Gastroesophageal sphincter (tissue), 4 donors: ENCODE measurements at regions not wholly inside any gene's neighbourhood (a gene's known extent, or its start where the extent isn't known, plus 50 kb on each side); places are given as distances from the start of the nearest gene placed in this dataset.
A peak's percentile ranks its signal among the peaks of the same experiment; 100 is the strongest.

Experiments
- ATAC-seq: fragments of 150-250 bp; one replicate; pipeline ENCODE4 v1.9.1; 2016; ENCODE audit warnings: mild to moderate bottlenecking, moderate library complexity
- H3K27ac ChIP-seq, 4 donors: fragments of 200-600 bp; sonication (generic) in 3 of 4; 1 replicate in 3 of 4; 2 replicates in 1 of 4; pipeline ENCODE4 v1.5.1; 2016 to 2019
- H3K27me3 ChIP-seq: fragments of 200-600 bp; sonication (generic); one replicate; pipeline ENCODE4 v1.5.1; 2019
- H3K36me3 ChIP-seq, 2 donors: fragments of 200-600 bp; sonication (generic); one replicate each; pipeline ENCODE4 v1.5.1; 2019; ENCODE audit warnings: control low read depth in 1 of 2
- H3K4me1 ChIP-seq, 3 donors: fragments of 200-600 bp; sonication (generic); 1 replicate in 2 of 3; 2 replicates in 1 of 3; pipeline ENCODE4 v1.5.1; 2016 to 2019; ENCODE audit warnings: control low read depth in 2 of 3
- H3K4me3 ChIP-seq, 2 donors: fragments of 200-600 bp; sonication (generic); one replicate each; pipeline ENCODE4 v1.5.1; 2019; ENCODE audit warnings: mild to moderate bottlenecking in 1 of 2, moderate library complexity in 1 of 2
- H3K9me3 ChIP-seq, 3 donors: fragments of 200-600 bp; sonication (generic); one replicate each; pipeline ENCODE4 v1.5.1; 2017 to 2019; ENCODE audit warnings: control low read depth in 2 of 3
- CTCF ChIP-seq, 4 experiments: fragments of 200-600 bp in 2 of 4; fragments of 450-650 bp in 2 of 4; sonication (generic) in 1 of 4; IDR thresholded peaks; one replicate each; pipeline ENCODE4 v1.5.1; 2017 to 2019; ENCODE audit warnings: antibody characterized with exemption in 4 of 4, mild to moderate bottlenecking in 2 of 4, moderate library complexity in 2 of 4
- EP300 ChIP-seq: sonication (generic); formaldehyde crosslinking; IDR thresholded peaks from one replicate; pipeline ENCODE4 v1.6.1; 2017; ENCODE audit warnings: antibody characterized with exemption, mild to moderate bottlenecking
- POLR2A ChIP-seq, 2 donors: fragments of 450-650 bp; IDR thresholded peaks; one replicate each; pipeline ENCODE4 v1.6.1; 2017; ENCODE audit warnings: antibody characterized with exemption in 2 of 2, mild to moderate bottlenecking in 2 of 2, moderate library complexity in 1 of 2
- POLR2AphosphoS5 ChIP-seq: sonication (generic); formaldehyde crosslinking; IDR thresholded peaks from one replicate; pipeline ENCODE4 v1.6.1; 2017; ENCODE audit warnings: antibody characterized with exemption
- WGBS, 2 donors: methylation state at CpG; one replicate each; pipeline ENCODE4 v1.1.5; 2018; ENCODE audit warnings: low coverage in 1 of 2; 5-methylcytosine and 5-hydroxymethylcytosine counted together

DNA sequence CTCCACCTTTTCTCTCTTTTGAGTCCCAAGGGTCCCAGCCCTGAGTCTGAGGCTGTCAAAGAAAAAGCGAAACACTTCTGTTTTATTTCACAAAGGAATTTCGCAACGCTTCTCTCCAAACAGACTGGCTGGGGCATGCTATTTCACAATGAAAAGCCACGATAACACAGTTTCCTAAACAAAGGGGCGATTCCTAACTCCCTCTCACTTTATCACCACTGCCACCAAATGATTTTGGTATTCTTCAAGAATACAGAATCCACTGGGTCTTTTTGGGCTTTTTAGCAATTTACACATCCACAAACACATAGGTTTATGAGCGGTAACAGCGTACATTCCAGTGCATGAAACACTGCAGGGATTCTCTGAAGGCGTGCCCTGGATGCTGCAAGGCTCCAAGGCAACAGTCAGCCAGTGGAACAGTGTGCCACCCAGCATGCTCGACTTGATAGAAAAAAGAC, 161.2 kb downstream of the DAD1 start:
- no peaks in the 10 kb centered on the region for H3K27me3 ChIP-seq
- peak; percentile 90 for ATAC-seq
- H3K4me1 ChIP-seq = peaks cover 22 to 46% (median 25%) of the 10 kb centered on the region in 3 donors
- H3K36me3 ChIP-seq = no peaks in the 10 kb centered on the region
- peak overlapping the region in 3 of 4 donors; percentile 7 to 64 (median 42) for H3K27ac ChIP-seq
- no peak overlapping the region for H3K4me3 ChIP-seq
- TF ChIP-seq POLR2AphosphoS5 (peak; percentile 87), POLR2A (IDR thresholded peaks at IDR 0.05) (no peak)
- 9 to 38% methylated on average over 8 to 9 of the region's 9 CpGs for WGBS, 2 donors
- H3K9me3 ChIP-seq = no peaks in the 10 kb centered on the region

GRCh38 chr14:22426711-22427110, 162.3 kb downstream of the DAD1 start:
- no peaks in the 10 kb centered on the region for H3K36me3 ChIP-seq
- no peak for ATAC-seq
- TF ChIP-seq CTCF (IDR thresholded peaks at IDR 0.05) (no peak), POLR2AphosphoS5 (no peak), EP300 (no peak), POLR2A (IDR thresholded peaks at IDR 0.05) (no peak)
- 75 to 93% methylated on average over 5 to 7 of the region's 7 CpGs for WGBS, 2 donors
- peaks cover 14 to 35% (median 19%) of the 10 kb centered on the region in 3 donors for H3K4me1 ChIP-seq
- no peak overlapping the region for H3K4me3 ChIP-seq
- H3K27ac ChIP-seq = no peak overlapping the region
- no peaks in the 10 kb centered on the region for H3K27me3 ChIP-seq
- H3K9me3 ChIP-seq = no peaks in the 10 kb centered on the region

- Histone ChIP-seq H3K4me3 (no peak overlapping the region), H3K4me1 (peaks cover 14 to 25% (median 19%) of the 10 kb centered on the region in 3 donors), H3K36me3 (no peaks in the 10 kb centered on the region), H3K9me3 (no peaks in the 10 kb centered on the region), H3K27me3 (no peaks in the 10 kb centered on the region), H3K27ac (no peak overlapping the region)
- TF ChIP-seq POLR2A (IDR thresholded peaks at IDR 0.05) (no peak), EP300 (no peak), CTCF (IDR thresholded peaks at IDR 0.05) (no peak), POLR2AphosphoS5 (no peak)
- 61 to 67% methylated on average over 4 of the region's 4 CpGs for WGBS, 2 donors
- no peak for ATAC-seq
These were observed 165.1 kb downstream of the DAD1 start for GRCh38 chr14:22423958-22424357.

GRCh38 chr14:22422238-22422637, 166.8 kb downstream of the DAD1 start:
- WGBS, 2 donors = 89 to 100% methylated on average over 1 to 3 of the region's 3 CpGs
- Histone ChIP-seq H3K36me3 (no peaks in the 10 kb centered on the region), H3K27me3 (no peaks in the 10 kb centered on the region), H3K9me3 (no peaks in the 10 kb centered on the region), H3K4me1 (peaks cover under 1 to 8% (median 7%) of the 10 kb centered on the region in 3 donors), H3K27ac (no peak overlapping the region), H3K4me3 (no peak overlapping the region)
- TF ChIP-seq POLR2AphosphoS5 (no peak), POLR2A (IDR thresholded peaks at IDR 0.05) (no peak), CTCF (IDR thresholded peaks at IDR 0.05) (no peak), EP300 (no peak)
- ATAC-seq = no peak

- no peaks in the 10 kb centered on the region for H3K27me3 ChIP-seq
- no peaks in the 10 kb centered on the region for H3K4me1 ChIP-seq
- no peaks in the 10 kb centered on the region for H3K9me3 ChIP-seq
- no peak for ATAC-seq
- no peak overlapping the region for H3K27ac ChIP-seq
- no peak overlapping the region for H3K4me3 ChIP-seq
- TF ChIP-seq EP300 = no peak
- TF ChIP-seq POLR2A (IDR thresholded peaks at IDR 0.05) = no peak
- no peak for TF ChIP-seq CTCF (IDR thresholded peaks at IDR 0.05)
- no peak for TF ChIP-seq POLR2AphosphoS5
- WGBS, 2 donors = 85 to 94% methylated on average over 3 to 4 of the region's 4 CpGs
- no peaks in the 10 kb centered on the region for H3K36me3 ChIP-seq
These were observed 168.3 kb downstream of the DAD1 start for GRCh38 chr14:22420598-22421186.
